T-helper 9 cell (primary cell): ENCODE measurements at regions not wholly inside any gene's neighbourhood (a gene's known extent, or its start where the extent isn't known, plus 50 kb on each side); places are given as distances from the start of the nearest gene placed in this dataset.

Experiments used
- DNase-seq: peaks from one replicate; pipeline ENCODE4 v3.0.0-alpha.2; 2020

- DNase-seq: no peak
Measured at GRCh38 chr2:196249171-196249570, 77.8 kb upstream of the STK17B start.

DNA sequence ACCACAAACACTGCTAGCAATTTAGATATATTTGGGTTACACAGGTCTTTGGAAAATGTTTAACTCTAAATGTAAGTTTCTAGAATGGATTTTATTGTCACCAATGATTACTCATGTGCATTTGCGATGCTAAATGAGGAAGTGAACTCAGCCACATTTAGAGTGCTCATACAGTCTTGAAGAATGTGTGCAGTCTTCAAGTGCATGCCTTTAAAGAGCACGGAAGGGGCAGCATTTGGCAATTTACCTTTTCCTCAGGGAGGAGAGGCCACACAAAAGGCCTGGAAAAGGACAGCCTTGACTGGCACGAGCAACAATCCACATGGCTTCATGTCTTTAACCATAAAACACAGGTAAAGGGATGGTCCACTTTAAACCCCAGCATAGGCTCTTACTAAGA is 78.5 kb upstream of the STK17B start:
- no peak for DNase-seq

DNA sequence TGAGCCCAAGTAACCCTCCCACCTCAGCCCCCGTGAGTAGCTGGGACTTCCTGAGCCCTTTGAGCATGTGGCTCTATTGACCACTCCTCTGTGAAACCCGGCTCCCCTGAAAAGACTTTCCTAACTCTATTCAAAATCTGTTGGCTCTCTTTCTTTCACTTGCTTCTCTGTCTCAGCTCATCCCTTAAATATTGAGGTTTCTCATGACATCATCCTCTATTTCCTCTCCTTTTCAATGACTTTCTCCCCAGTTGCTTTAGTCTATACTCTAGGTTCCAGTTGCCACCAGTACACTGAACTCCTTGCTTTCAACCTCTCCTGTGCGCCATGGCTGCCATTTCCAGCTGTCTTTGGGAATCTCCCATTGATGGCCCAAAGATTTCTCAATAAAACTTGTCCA is 79.8 kb upstream of the STK17B start:
- DNase-seq: no peak

DNA sequence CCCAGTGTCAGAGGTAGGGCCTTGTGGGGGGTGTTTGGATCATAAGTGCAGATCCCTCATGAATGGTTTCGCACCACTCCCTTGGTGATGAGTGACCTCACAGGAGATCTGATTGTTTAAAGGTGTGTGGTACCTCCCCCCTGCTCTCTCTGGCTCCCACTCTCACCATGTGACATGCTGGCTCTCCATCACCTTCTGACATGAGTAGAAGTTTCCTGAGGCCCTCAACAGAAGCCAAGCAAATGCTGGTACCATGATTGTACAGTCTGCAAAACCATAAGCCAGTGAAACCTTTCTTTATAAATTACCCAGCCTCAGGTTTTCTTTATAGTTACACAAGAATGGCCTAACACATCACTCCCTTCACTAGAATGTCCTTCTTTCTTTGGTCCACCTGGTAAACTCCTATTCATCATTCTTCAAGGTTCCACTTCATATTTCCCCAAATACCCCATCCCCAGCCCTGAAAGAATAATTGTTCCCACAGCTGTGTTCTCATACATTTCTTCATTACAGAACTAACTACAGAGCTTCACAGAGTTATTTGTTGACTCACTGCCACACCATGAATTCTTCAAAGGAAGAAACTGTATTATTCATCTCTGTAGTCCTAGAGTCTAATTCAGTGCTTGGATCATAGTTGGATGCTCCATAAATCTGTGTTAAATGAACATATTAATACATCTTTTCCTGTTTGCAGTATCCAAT is 81.2 kb upstream of the STK17B start:
- DNase-seq: no peak

GRCh38 chr2:196253116-196253480 is 81.7 kb upstream of the STK17B start:
- DNase-seq: no peak

DNA sequence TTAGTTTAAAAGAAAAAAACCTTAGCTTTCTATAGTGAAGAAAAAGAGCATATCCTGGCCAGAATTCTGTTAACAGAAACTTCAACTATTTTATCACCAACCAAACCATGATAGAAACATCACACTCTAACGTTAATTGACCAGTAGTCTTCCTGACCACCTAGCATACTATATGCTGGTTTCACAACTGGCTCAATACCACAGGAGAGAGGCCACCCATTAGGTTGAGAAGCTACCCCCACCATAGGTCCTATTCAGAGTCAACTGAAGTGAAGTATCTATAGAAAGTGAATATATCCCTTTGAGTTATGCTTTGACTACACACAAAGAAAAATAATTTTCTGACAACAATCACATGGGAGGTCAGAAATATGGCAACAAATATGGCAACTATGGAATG is 85.2 kb upstream of the STK17B start:
- no peak for DNase-seq

- no peak for DNase-seq
Measured at GRCh38 chr2:196257086-196257485, 85.7 kb upstream of the STK17B start.

DNA sequence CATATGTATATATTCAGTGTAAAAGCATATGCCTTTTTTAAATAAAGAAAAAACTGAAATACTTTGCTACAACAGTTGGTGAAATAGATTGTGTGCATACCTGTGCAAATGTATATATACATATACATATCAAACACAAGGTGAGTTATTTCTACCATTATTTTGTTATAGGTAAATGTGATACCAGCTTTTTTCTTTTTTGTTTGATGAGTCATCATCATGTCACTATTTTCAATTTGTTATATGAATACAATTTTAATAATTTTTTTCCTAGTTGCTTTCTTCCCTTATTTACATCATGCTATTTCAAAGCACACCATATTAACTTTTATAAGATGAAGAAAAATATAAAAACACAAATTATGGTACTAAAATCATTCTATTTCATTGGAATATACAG is 87.0 kb upstream of the STK17B start:
- DNase-seq: no peak

DNA sequence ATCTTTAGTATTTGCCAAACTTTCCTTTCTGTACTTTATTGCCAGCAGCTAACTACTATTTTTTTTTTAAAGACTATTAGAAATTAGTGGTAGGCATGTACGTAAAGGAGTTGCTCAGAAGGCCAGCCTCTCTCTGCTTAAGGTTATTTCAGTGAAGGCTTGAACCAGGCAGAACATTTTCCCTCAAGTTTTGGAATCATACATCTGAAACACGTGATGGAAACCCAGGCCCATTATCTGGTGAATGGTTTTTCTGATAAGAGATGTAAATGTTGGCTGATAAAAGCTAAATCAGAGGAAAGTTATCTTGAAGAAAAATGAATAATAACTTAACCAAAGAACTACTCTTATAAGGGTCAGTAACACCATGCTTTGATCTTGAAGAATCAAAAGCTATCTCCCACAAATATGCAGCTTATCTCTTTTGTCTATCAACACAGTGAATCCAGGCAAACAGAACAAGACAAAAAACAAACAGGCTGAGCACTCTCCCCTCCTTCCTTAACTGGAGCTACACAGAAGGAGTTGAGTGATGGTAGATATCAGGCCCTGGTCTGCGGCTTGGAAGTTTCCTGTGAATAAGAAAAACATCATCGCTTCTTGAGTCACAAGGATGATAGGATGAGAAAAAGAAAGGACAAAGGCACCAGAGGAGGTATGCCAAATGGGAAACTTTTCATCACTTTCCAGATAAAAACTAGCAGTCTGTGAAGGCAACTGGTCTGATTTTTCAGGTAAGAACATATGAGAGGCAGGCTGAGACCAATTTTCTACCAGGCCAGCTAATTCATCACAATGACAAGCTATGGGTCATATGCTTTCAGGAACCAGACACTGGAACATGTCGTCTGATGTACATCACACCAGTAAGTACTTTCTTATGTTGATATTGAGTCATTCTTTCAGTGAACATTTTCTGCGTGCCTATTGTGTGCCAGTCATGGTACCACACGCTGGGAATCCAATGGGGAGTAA is 88.4 kb upstream of the STK17B start:
- peak; percentile 29 for DNase-seq

- no peak for DNase-seq
Measured at GRCh38 chr2:196260546-196260945, 89.2 kb upstream of the STK17B start.

- DNase-seq: no peak
Measured at GRCh38 chr2:196262606-196263005, 91.2 kb upstream of the STK17B start.

- peak; percentile 15 for DNase-seq
Measured at GRCh38 chr2:196263181-196263747, 91.9 kb upstream of the STK17B start.

- DNase-seq: no peak
Measured at GRCh38 chr2:196266351-196266750, 95.0 kb upstream of the STK17B start.

DNA sequence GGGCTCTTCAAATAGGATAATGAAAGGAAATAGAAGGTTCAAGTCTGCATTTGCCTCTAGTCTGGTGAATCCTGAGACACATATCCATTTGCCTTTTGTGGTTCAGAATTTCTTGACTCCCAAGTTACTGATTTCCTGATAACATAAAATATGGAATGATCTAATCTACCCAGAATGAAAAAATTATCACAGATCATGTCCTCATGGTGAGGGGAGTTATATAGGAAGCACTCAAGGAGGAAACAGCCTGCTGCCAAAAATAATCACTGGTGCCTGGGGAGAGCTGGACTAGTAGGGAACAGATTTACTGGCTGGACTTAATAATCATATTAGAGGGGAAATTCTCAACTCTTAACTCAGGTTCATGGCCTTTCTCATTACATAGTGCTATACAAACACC is 95.5 kb upstream of the STK17B start:
- no peak for DNase-seq

- no peak for DNase-seq
Measured at GRCh38 chr2:196268025-196268424, 96.6 kb upstream of the STK17B start.

GRCh38 chr2:196268538-196269338 is 97.4 kb upstream of the STK17B start:
- DNase-seq: no peak

- DNase-seq: no peak
Measured at GRCh38 chr2:196271795-196272194, 100.4 kb upstream of the STK17B start.

GRCh38 chr2:196274387-196274809 is 103.0 kb upstream of the STK17B start:
- no peak for DNase-seq

DNA sequence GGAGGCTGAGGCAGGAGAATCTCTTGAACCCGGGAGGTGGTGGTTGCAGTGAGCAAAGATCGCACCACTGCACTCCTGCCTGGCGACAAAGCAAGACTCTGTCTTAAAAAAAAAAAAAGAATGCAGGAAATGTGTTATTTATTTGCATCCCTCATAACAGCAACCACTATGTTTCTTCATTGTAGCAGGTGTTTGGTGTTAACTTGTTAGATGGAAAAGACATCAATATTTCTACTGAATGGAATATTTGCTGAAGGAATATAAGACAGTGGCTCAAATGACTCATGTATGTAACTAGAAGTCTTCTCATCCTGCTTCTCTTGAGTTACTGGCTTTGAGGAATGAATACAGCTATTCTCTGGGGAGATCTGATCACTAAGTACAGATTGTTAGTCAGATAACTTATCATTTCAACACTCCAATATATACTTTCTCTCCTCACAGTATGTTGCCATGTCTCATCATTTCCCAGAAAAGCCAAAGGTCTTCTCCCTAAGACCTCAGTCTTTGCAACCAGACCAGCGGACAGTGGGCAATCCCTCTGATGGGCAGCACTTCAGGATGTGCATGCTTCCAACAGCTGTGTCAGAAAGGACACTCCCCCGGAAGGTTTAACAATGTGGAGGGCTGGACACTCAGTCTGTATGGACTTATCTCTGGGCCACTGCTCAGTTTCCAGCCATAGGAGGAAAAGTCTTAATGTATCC is 104.4 kb upstream of the STK17B start:
- no peak for DNase-seq

DNA sequence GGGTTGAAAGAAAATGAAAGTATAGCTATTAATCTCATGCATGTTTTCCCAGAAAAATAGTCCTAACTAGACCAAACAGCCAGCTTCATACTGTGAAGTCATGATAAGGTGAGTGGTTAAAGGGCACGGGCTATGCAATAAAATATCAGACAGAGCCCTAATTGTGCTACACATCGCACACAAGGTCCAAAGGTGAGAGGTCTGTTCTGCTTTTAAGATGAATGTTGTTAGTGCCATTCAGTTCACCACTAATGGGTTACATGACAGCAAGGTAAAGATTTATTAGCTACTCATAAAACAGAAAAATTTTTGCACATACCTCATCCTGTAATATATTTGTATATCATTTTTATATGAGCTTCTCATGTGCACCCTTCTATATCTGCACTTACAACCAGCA is 105.0 kb upstream of the STK17B start:
- DNase-seq: no peak

DNA sequence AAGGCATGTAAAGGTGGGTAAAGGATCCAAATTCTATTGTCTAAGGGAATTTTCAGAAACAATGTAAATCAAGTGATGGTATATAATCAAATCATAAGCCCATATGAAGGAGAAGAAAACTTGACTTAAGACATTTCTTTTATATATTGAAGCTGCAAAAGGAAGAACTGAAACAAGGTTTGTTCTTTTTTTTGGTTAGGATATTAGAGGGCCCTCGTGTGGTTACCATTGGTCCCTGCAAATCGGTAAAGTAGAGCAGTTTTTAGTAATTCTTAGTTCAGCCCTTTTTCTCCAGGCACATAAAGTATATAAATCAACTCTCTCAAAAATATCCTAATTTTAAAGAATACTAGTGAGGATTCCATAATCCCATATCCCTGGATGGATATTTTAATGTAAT is 105.6 kb upstream of the STK17B start:
- DNase-seq: no peak

DNA sequence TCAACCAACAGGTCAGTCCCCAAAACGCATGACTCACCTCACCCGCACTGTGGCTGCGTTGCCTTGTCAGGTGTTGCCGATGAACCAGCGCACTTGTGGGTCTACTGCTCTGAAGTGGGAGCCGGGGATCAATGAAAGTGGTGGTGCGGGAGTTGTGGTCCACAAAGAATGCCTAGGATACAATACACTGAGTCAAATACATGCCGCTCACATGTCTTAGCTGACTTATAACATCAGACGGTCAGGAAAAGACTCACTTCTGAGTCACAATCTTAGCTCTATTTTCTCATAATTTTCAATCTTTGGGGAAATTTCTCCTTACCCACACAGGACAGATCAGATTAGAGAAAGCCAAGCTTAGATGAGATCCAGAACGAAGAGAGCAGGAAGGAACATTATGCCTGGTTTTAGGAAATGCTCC is 107.1 kb upstream of the STK17B start:
- no peak for DNase-seq
